Hepatocyte (in vitro differentiated cells): ENCODE measurements at regions not wholly inside any gene's neighbourhood (a gene's known extent, or its start where the extent isn't known, plus 50 kb on each side); places are given as distances from the start of the nearest gene placed in this dataset.

Experiments
- DNase-seq: peaks from one replicate; pipeline ENCODE4 v3.0.0-alpha.2; 2016; ENCODE audit warnings: low spot score
- H2AFZ ChIP-seq: fragments of 200-600 bp; sonication (generic); 2 replicates; pipeline ENCODE4 v1.6.0; 2016; ENCODE audit warnings: antibody characterized with exemption, mild to moderate bottlenecking
- H3K27ac ChIP-seq: fragments of 200-600 bp; sonication (generic); 2 replicates; pipeline ENCODE4 v1.5.1; 2016; ENCODE audit warnings: mild to moderate bottlenecking
- H3K27me3 ChIP-seq: fragments of 200-600 bp; sonication (generic); 2 replicates; pipeline ENCODE4 v1.6.1; 2016
- H3K36me3 ChIP-seq: fragments of 200-600 bp; sonication (generic); replicated peaks from 2 replicates; pipeline ENCODE4 v1.5.1; 2016; ENCODE audit warnings: low read depth; ENCODE audit not compliant: insufficient read depth
- H3K4me1 ChIP-seq: fragments of 200-600 bp; sonication (generic); 2 replicates; pipeline ENCODE4 v1.5.1; 2016; ENCODE audit warnings: mild to moderate bottlenecking, moderate library complexity; ENCODE audit not compliant: insufficient read depth
- H3K4me2 ChIP-seq: fragments of 200-600 bp; sonication (generic); 2 replicates; pipeline ENCODE4 v1.6.0; 2016
- H3K4me3 ChIP-seq: fragments of 200-600 bp; sonication (generic); 2 replicates; pipeline ENCODE4 v1.5.1; 2016; ENCODE audit warnings: mild to moderate bottlenecking
- H3K79me2 ChIP-seq: fragments of 200-600 bp; sonication (generic); 2 replicates; pipeline ENCODE4 v1.6.0; 2017; ENCODE audit warnings: mild to moderate bottlenecking
- H3K9me2 ChIP-seq: fragments of 200-600 bp; sonication (generic); replicated peaks from 2 replicates; pipeline ENCODE4 v1.6.0; 2017; ENCODE audit warnings: mild to moderate bottlenecking; ENCODE audit not compliant: insufficient read depth
- H3K9me3 ChIP-seq: fragments of 200-600 bp; sonication (generic); 2 replicates; pipeline ENCODE4 v1.5.1; 2016; ENCODE audit warnings: low read depth, mild to moderate bottlenecking
- H4K20me1 ChIP-seq: fragments of 200-600 bp; sonication (generic); 2 replicates; pipeline ENCODE4 v1.6.0; 2016; ENCODE audit warnings: mild to moderate bottlenecking; ENCODE audit not compliant: insufficient read depth, poor library complexity, severe bottlenecking
- EZH2 ChIP-seq: fragments of 200-600 bp; sonication (generic); IDR thresholded peaks from 2 replicates; pipeline ENCODE4 v1.6.1; 2016; ENCODE audit warnings: antibody characterized with exemption, mild to moderate bottlenecking, borderline replicate concordance
- EZH2phosphoT487 ChIP-seq: fragments of 200-600 bp; sonication (generic); IDR thresholded peaks from one replicate; pipeline ENCODE4 v1.6.1; 2018; ENCODE audit warnings: antibody characterized with exemption, mild to moderate bottlenecking, low read depth, moderate library complexity; ENCODE audit not compliant: unreplicated experiment, severe bottlenecking
- WGBS: methylation state at CpG from one replicate; pipeline ENCODE4 v1.1.6; 2016; ENCODE audit warnings: low lambda C conversion rate; ENCODE audit errors: missing lambda C conversion rate; 5-methylcytosine and 5-hydroxymethylcytosine counted together
- TF ChIP-seq, protein P1 (sequence below): fragments of 200-600 bp; sonication (generic); IDR thresholded peaks from 2 replicates; pipeline ENCODE4 v1.5.1; 2016; ENCODE audit warnings: antibody characterized with exemption, mild to moderate bottlenecking; ENCODE audit not compliant: poor library complexity

DNA sequence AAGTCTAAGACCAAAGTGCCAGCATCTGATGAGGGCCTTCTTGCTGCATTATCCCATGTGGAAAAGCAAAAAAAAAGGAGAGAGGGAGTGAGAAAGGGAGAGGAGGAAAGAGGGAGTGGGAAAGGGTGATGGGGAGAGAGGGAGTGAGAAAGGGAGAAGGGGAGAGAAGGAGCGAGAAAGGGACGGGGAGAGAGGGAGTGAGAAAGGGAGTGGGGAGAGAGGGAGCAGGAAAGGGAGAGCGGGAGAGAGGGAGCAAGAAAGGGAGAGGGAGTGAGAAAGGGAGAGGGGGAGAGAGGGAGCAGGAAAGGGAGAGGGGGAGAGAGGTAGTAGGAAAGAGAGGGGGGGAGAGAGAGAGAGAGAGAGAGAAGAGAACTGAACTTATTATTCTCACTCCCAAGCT lies 241.1 kb upstream of the RIMS1 start:
- Histone ChIP-seq H3K4me2 (no peak overlapping the region), H3K36me3 (no peaks in the 10 kb centered on the region), H3K4me1 (no peaks in the 10 kb centered on the region), H3K9me2 (no peaks in the 10 kb centered on the region), H3K27me3 (no peaks in the 10 kb centered on the region), H3K27ac (no peak overlapping the region), H3K4me3 (no peak overlapping the region), H3K9me3 (no peaks in the 10 kb centered on the region), H4K20me1 (no peaks in the 10 kb centered on the region), H3K79me2 (no peaks in the 10 kb centered on the region), H2AFZ (no peak overlapping the region)
- DNase-seq: no peak
- WGBS: 80% methylated on average over 1 of the region's 3 CpGs
- TF ChIP-seq EZH2phosphoT487 (no peak), EZH2 (no peak)
- TF ChIP-seq, protein P1, sequence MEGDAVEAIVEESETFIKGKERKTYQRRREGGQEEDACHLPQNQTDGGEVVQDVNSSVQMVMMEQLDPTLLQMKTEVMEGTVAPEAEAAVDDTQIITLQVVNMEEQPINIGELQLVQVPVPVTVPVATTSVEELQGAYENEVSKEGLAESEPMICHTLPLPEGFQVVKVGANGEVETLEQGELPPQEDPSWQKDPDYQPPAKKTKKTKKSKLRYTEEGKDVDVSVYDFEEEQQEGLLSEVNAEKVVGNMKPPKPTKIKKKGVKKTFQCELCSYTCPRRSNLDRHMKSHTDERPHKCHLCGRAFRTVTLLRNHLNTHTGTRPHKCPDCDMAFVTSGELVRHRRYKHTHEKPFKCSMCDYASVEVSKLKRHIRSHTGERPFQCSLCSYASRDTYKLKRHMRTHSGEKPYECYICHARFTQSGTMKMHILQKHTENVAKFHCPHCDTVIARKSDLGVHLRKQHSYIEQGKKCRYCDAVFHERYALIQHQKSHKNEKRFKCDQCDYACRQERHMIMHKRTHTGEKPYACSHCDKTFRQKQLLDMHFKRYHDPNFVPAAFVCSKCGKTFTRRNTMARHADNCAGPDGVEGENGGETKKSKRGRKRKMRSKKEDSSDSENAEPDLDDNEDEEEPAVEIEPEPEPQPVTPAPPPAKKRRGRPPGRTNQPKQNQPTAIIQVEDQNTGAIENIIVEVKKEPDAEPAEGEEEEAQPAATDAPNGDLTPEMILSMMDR: no peak

DNA sequence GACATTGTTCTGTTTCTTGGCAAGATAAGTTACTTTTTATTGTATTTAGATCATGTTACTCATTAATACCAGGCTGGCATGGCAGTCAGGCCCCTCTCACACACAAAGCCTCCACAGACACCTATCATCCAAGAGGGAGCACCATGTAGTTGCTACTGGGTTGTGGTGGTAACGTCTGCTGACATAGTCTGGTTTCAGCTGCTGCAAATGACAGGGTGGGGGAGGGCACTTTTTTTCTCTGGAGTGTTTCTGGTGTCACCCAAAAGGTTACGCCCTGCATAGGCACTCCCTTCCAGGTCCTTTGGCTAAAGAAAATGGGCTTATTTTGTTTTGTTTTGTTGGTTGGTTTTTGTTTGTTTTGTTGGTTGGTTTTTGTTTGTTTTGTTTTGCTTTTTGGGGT lies 236.4 kb upstream of the RIMS1 start:
- no peaks in the 10 kb centered on the region for H3K9me3 ChIP-seq
- H3K4me1 ChIP-seq: no peaks in the 10 kb centered on the region
- H2AFZ ChIP-seq: no peak overlapping the region
- H3K79me2 ChIP-seq: no peaks in the 10 kb centered on the region
- no peaks in the 10 kb centered on the region for H3K27me3 ChIP-seq
- no peaks in the 10 kb centered on the region for H3K9me2 ChIP-seq
- no peaks in the 10 kb centered on the region for H3K36me3 ChIP-seq
- TF ChIP-seq EZH2phosphoT487: no peak
- TF ChIP-seq EZH2: no peak
- TF ChIP-seq, protein P1: no peak
- H3K4me2 ChIP-seq: no peak overlapping the region
- no peak overlapping the region for H3K27ac ChIP-seq
- 66% methylated on average over 2 of the region's 2 CpGs for WGBS
- no peak for DNase-seq
- H3K4me3 ChIP-seq: no peak overlapping the region
- H4K20me1 ChIP-seq: no peaks in the 10 kb centered on the region

DNA sequence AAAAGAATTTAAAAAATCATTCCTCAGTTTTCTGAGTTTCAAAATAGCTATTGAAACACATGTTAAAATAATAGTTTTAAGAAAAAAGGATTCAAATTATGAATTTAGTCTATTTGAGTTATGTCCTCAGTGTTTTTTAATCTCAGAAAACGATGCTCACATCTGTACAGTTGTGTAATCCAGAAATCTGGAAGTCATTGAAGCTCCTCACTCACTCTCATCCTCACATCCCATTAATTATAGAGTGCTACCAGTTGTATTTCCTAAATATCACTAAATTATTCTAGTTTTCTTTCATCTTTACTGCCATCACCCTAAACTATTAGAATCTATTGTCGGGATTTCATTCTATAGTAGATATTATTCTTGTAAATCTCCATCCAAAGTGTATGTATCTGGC lies 234.7 kb upstream of the RIMS1 start:
- WGBS: 74% methylated on average over 2 of the region's 2 CpGs

More for the DNA sequence above, 234.7 kb upstream of the RIMS1 start:
- no peaks in the 10 kb centered on the region for H3K9me3 ChIP-seq
- no peaks in the 10 kb centered on the region for H3K79me2 ChIP-seq
- TF ChIP-seq, protein P1: no peak
- TF ChIP-seq EZH2phosphoT487 (no peak), EZH2 (no peak)
- H3K27ac ChIP-seq: no peak overlapping the region
- H4K20me1 ChIP-seq: no peaks in the 10 kb centered on the region
- H3K4me2 ChIP-seq: no peak overlapping the region
- DNase-seq: no peak
- no peaks in the 10 kb centered on the region for H3K36me3 ChIP-seq
- no peaks in the 10 kb centered on the region for H3K27me3 ChIP-seq
- H2AFZ ChIP-seq: no peak overlapping the region
- no peaks in the 10 kb centered on the region for H3K4me1 ChIP-seq
- H3K4me3 ChIP-seq: no peak overlapping the region
- no peaks in the 10 kb centered on the region for H3K9me2 ChIP-seq
